ENCODE measurements at regions not wholly inside any gene's neighbourhood (a gene's known extent, or its start where the extent isn't known, plus 50 kb on each side); places are given as distances from the start of the nearest gene placed in this dataset.

DNA sequence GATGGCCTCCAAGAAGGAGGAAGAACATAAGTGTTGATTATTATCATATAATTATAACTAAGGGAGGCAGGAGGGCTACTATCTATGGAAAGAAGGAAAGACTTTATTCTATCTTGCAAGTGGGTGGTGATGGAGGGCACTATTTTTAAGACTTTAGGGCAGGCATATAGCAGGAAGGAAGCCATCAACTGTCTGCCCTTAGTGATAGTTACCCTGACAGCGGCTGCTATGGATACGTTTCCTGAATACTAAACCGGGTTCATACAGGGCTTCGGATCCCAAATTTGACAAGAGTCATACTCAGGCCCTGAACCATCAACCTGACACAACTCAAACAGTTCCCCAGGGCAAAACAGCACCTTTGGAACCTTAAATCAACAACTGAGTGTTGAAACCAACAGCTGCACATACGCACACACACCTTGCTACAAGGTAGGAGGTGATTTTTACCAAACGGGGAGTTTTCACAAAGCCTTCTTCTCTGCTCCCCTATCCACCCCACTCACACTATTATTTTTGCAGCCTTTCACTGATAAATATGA is 397.2 kb downstream of the OMA1 start:
- no peak for DNase-seq (ENCODE audit: low read depth in 2 of 2)

DNA sequence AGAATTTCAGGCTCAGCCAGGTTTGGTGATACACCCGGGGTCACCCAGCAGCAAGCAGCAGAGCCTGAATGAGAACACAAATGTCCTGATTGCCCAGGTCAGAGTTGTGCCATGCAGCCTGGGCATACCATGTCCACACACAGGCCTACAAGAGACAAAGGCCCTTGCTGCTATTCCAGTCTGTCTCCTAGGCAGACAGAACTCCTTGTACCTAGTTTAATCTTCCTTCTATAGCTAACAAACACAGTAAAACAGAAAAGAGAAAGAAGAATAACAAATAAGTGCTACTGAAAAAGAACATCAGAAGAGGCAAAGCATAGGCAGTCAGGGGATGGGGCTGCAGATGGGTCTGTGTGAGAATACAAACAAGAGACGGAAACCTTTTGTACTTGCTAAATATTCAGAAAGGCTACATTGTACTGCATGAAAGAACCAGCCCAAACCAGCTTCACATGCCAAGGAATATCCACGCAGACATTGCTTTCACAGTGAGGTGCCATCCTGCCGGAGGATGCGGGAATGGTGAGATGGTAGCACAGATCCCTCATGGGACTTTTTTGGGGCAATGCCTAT is 401.7 kb downstream of the OMA1 start:
- no peak for DNase-seq (ENCODE audit: low read depth in 2 of 2)

DNA sequence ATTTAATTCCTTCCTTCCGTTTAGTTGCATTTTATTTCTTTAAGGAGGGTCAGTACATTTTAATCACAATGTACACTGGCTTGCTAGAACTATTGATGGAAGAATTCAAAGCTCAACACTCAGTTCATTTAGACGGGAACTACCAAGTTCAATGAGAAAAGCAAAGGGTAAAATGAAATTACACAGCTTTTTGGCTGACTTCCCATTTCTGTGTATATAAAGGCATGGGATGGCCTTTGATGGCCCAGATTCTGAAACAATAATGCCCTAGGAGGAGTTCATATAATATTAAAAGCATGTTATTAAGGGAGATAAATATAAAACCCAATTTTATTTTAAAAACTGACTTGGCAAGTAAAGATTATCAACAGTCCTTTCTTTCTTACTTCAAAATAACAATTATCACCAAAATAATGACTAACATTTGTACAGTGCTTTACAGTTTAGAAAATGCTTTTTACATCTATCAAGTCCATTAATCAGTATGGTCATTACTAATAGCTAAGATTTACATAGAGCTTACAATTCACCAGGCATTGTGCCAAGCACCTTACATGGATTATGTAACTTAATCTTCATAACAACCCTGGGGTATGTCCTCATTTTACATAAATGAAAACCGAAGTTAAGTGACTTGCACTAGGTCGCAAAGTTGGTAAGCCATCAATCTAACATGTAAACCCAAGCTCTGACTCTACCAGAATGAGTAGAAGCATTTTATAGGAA is 402.4 kb downstream of the OMA1 start:
- no peak for DNase-seq (ENCODE audit: low read depth in 2 of 2)

DNA sequence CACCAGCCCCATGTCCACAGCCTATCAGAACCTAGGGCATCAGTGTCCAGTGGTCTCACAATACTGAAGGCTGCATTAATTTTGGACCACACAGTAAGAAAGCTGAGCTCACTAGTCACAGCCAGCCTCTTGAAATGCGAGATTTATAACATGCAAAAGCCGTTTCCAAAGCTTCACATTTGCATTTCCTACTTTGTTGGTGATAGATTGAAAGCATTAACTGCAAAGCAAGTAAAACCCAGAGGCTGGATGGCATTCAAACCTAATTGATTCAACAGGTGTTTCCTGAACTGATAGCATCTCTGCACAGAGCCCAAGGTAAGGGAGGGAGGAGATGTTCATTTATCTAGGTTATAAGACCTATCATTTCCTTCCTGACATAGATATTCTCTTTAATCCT is 410.1 kb downstream of the OMA1 start:
- DNase-seq (ENCODE audit: low read depth in 2 of 2), result no peak

DNA sequence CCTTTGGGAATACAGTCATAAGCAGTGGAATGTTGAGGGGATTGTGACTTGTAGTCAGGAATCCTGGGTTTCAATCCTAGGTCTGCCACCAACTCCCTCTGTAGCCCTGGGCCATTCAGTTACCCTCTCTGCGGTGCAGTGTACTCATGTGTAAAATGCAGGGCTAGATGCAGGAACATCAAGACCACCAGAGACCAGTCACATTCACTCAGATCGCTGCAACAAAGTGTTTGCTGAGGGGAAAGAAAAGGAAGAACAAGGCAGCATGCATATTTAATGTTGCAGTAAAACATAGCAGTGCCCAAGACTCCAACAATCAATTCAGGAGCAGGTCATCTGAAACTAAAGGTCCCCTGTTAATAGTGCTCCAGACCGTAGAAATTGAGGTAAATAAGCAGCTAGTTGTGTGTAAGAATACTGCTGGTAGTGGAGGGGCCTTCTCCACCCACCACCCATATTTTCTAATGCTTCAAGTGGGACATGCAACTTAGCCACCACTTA is 410.7 kb downstream of the OMA1 start:
- DNase-seq (ENCODE audit: low read depth in 2 of 2), result no peak

DNA sequence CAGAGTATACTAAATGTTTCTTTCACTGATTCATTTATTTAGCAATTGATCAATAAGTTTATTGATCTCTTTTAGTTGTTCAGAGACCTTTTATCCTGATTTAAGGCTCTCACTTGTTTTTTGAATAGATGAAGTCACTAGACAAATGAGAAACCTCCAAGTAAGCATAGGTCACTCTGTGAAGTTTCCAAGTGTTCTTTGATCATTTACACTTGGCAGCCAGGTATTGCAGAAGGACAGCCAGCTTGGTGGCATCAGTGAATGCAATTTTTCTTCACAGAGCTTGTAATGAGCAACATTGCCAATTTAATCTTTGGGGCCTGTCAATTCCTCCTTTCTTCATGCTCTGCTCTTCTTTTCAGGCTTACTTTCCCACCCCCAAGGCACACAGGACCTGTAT is 413.0 kb downstream of the OMA1 start:
- DNase-seq (ENCODE audit: low read depth in 2 of 2), result no peak

DNA sequence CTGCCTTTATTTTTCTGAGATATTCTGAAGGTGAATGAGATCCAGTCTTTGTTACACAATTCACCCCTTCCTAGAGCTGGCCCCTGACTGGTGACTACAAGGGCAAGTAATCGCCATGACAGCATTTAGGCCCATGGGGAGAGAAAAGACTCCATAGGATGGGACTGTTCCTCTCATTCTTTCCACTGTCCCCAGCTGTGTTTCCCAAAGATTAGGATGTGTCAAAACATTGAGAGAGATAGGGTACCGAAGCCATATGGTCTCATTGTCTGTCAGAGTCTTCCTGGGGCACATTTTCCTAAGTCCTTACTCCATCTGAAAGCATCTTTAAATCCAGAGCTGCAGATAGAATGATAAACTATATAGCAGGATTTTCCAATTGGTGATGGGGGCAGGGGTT is 423.5 kb downstream of the OMA1 start:
- DNase-seq (ENCODE audit: low read depth in 2 of 2), result no peak

DNA sequence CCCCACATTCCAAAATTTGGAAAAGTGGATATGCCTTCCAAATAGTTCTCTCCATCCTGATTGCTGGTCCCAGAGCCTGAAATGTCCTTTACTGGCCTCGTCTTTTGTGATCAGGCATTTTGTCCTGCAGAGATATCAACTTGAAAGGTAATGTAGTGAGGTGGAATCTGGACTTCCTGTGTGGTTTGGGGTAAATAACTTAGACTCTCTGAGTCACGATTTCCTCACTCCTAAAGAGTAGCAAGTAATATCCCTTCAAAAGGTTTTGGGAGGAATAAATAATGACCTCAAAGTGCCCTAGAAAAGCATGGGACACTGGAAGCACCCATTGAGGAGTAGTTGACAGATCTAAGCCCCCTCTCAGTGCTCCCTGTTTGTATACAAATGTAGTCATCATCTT is 426.6 kb downstream of the OMA1 start:
- DNase-seq (ENCODE audit: low read depth in 2 of 2), result no peak

DNA sequence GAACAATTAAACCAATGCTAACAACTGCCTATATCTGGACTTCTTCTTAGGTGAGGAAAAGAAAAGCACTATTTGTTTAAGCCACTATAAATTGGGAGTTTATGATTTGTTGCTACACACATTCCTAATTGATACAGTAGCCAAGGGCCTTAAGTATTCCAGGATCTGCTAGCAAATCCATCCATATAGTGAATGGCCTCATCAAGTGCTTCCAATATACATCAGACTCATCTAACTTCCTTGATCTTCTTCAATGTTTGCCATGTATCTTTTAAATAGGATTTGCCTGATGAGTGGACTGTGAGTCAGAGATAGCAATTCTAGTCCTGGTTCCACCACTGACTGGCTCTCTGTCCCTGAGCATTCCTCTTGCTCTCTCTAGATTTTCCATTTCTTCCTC is 430.2 kb downstream of the OMA1 start:
- DNase-seq (ENCODE audit: low read depth in 2 of 2), result no peak

DNA sequence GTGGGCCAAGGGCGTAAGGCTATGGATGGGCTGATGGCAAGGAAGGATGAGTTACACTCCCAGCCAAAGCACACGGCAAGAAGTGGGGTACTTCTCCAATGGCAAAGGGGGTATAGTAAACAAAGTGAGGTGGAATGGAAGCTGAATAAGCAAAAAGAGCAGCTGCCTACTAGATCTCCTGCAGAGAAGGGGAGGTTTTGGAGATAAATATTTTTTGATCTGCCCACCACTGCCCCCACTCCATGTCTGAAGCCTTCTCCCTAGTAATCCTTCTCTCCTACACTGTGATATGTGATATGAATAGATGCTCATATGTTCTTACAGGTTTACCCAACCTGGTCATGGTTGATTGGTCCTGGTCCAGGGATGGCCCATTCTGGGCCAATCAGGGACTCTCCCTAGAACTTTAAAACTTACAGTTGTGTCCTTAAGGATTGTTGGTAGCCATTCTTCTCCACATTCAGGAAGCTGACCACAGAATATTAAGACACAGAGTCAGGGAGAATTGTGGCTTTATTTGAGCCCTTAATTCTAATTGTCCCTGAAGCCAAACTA is 436.8 kb downstream of the OMA1 start:
- no peak for DNase-seq (ENCODE audit: low read depth in 2 of 2)

DNA sequence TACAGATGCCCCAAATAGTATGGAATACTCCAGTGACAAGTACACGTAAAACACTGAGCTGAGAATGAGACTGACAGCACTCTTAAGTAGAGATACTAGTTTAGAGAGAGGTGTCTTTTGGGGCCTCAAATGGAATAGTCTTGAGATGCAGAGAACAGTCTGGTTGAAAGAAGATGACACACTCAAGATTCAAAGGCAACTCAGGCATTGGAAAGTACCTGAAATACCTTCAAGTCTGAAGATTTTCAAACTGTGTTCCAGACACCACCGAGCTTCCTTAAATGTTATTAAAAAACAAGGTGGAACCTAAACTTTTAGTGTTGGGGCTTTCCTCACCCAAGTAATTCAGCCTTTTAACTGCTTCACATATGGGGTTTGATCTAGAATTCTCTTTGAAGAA is 437.7 kb downstream of the OMA1 start:
- DNase-seq (ENCODE audit: low read depth in 2 of 2), result no peak

DNA sequence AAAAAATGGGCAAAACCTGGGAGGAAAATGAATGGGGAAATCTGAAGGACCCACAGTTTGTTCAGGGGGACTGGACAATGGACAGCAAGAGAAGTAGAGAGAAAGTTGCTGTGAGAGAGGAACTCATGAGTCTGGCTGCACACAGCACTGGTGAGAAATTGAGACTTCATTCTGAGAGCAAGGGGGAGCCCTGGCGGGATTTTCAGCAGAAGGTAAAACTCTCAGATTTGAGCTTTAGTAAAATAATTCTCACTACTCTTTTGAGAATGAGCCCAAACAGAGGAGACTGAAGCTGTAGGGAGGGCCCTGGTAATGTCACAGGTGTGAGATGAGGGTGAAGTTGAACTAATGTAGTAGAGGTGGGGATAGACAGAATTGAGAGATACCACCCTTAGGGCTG is 438.6 kb downstream of the OMA1 start:
- no peak for DNase-seq (ENCODE audit: low read depth in 2 of 2)

DNA sequence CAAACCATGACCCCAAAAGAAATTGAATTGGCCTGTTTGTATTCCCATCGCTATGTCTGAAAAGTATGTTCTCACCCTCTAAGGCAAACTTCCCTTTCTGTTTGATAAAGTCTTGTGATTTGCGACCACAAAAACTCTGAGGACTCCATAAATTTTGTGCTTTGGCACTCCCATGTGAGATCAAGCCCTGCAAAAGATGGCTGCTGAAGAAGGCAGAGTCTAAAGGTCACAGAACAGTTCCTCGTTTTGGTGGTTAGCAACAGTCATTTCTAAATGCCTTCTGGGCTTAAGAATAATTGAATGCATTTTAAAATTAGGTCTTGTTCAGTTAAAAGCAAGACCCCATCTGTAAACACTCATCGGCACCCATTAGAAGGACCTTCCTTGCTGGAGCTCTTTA is 441.6 kb downstream of the OMA1 start:
- DNase-seq (ENCODE audit: low read depth in 2 of 2), result no peak

DNA sequence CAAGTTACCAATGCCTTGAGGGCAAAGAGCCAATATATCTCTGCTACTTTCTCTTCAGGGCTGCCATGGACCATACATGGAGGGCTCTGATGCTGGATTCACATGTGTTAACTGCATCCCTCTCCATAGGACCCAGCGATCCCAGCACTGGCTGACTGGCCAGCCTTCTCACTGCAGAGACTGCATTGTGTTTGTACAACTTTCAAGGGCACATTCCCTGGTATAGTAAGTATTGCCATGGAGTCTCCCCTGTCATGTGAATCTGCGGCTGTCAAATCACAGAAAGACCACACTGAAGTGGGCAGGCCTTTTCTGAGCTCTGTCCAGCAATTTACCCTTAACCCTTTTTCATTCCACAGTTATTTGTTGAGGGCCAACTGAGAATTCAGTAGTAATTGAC is 449.8 kb downstream of the OMA1 start:
- no peak for DNase-seq (ENCODE audit: low read depth in 2 of 2)

DNA sequence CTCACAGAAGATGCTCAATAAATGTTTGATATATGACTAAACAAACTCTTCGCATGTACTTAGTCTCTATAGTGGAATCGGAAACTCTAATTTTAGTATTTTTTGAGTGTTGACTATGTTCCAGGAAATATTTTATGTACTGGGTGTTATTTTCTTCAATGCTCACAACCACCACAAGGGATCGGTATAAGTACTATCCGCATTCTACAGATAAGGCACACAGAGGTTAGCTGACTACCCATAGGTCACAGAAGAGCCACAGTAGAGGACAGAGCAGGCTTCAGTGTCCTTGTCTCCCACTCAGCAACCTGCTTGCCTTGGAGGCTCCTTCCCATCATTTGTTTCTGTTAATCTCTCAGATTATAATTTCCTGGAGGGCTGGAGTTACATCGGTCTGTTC is 451.3 kb downstream of the OMA1 start:
- DNase-seq (ENCODE audit: low read depth in 2 of 2), result no peak

DNA sequence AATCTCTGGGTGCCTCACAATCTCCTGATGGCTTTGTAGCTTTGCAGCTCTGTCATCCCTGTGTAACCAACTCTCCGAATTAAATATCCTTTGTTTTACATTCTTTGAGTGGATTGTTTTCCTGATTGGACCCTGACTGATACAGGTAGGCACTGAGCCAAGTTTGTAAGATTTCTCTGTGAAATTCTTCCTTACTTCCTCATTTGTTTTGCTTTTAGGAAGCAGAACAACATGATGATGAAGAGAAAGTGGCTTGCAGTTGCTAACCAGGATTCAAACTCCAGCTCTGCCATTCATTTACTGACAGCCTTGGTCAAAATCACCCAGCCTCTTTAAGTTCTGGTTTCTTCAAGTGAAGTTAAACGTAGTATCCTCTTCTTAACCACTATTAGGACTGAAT is 452.3 kb downstream of the OMA1 start:
- DNase-seq (ENCODE audit: low read depth in 2 of 2), result no peak

DNA sequence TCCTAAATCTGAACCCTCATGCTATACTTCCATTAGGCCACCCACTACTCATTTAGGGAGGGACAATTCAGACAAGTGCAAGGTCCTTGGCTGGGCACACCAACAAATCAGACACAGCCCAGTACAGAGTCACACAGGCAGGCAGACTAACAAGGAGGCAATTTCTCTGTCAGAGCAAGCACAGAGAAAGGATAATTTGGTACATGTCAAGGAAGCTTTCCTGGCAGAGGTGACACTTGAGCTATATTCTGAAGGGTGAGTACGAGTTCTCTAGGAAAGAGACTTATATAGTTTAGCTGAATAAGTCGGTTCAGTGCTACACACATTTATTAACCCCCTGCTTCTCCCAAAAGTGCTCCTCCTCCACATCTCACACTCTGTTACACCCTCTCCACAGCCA is 455.9 kb downstream of the OMA1 start:
- no peak for DNase-seq (ENCODE audit: low read depth in 2 of 2)

DNA sequence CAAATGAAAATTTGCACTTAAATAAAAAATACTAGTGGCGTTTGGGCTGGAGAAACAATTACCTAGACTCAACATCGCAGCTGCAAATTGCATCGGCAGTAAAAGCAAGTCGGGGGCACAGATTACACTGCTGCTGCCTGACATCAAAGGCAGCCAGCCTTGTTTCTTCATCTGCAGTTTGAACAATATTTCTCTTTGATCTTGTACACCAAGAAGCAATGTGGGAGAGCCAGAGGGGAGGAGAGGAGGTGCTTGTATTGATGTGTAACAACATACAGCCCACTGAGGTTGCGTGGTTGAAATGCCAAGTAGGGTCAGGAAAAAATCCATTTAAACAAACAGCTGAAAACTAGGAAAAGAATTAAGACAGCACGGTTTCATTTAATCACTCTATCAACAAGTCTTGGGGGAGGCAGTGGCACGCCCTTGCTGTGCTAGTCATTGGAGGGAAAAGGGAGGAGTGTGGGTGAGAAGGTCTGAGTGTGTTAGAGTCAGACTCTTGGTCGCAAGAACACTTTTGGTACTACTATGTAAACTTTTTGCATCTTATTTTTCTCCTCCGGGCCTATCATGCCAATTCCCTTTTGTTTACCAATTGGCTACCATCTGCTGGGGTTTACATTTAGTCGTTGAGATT is 456.5 kb downstream of the OMA1 start:
- no peak for DNase-seq (ENCODE audit: low read depth in 2 of 2)

DNA sequence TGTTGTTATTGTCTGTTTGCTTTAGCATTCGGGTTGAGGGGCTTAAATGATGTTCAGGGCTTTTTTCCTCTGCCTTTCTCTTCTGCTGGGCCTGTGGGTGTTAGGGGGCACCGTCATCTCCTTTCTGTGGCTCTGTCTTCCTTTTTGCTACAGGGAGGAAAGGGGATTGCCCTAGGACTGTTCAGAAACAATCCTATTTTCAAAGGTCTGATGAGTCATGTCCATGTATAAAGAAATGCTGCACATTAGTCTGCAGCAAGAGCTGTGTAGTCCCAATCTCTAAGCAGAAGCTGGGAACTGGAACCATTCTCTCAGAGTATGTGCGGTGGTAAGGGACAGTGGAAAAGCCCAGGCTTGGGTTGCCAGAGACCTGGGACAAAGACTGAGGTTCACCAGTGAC is 462.3 kb downstream of the OMA1 start:
- DNase-seq (ENCODE audit: low read depth in 2 of 2), result no peak

DNA sequence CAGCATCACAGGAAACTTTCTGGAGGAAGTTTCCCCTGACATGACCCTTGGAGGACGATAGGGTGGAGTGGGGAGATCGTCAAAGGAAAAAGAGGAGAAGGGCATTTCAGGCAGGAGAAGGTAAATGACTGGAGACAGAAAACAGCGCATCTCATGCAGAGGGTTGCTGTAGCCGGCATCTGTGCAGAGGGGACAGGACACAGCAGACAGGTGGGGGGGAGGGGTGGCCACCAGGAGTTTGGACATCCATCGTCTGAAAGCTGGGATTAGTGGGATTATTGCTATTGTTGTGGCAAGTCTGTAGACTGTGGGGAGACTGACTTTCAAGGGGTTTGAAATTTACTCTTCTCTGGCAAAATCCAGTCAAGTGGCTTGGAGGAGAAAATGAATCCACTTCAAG is 463.9 kb downstream of the OMA1 start:
- no peak for DNase-seq (ENCODE audit: low read depth in 2 of 2)

DNA sequence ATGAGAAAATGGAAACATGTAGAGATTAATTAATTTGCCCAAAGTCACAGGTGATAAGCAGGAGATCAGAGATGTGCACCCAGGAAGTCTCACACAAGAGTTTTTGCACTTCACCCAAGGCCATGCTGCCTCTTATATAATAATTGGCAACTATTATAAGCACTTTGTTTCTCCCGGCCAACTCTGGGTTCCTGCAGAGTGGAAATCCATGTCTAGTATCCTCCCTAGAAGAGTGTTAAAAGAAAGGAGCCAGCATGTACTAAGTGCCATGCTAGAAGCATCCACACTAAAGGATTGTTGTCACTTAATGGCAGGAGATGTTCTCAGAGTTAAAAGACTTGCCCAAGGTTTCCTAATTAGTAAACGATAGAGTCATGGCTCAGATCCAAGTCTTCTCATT is 470.3 kb downstream of the OMA1 start:
- no peak for DNase-seq (ENCODE audit: low read depth in 2 of 2)

DNA sequence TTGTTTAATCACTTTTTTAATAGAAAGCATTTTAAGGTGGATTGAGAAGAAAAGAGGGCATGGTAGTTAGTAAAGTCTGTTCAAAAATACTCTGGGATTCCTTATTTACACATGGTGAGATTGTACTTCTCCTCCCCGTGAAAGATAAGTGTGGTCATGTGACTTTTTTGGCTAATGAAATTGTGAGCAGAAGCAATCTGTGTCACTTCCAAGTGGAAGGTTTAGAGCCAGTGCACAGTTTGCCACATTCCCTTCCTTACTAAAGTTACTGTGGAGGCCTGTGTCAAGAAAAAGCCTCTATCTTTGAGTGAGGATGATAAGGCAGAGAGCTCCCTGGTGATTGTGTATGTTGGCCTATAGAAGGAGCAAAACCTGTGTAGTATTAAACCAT is 471.3 kb downstream of the OMA1 start:
- no peak for DNase-seq (ENCODE audit: low read depth in 2 of 2)

DNA sequence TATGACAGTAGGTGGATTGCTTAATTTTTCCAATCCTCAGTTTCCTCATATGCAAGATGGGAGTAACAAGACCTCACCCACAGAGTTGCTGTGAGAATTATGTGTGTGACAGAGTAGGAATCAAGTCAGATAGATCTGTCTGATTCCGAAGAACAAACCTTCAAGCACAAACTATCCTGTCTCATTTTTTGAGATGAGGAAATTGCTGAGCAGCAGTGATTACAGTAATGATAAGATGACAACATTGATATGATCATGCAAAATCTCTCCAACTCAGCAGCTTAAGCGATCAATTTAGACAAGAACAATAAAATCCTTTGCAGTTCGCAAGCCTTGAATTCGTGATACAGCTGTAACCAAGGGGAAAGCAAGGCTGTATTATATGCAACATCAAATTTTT is 474.1 kb downstream of the OMA1 start:
- DNase-seq (ENCODE audit: low read depth in 2 of 2), result no peak

Measured in dermis microvascular lymphatic vessel endothelial cell (primary cell).